ENCODE measurements at regions not wholly inside any gene's neighbourhood (a gene's known extent, or its start where the extent isn't known, plus 50 kb on each side); places are given as distances from the start of the nearest gene placed in this dataset.
A peak's percentile ranks its signal among the peaks of the same experiment; 100 is the strongest.

DNA sequence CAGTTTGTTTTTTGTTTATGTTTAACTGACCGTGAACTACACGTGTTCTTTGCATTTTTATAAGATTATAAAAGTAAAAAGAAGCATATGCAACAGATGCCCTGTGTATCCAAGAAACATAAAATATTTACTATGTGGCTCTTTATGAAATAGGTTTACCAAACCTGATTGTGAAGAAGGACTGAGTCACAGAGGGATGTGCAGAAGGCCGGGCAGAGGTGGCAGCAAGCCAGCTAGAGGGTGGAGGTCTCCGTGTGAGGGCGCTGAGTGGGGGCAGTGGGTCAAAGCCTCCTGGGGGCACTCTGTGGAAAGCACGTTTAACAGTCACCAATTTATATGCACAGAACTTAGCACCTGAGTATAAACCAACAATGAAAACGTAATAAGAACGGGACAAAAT, 97.2 kb downstream of the TMEM18 start:
- intact Hi-C loops (cut with DNase I) = no loop called here
- H3K9ac ChIP-seq (ENCODE audit: low read length in 3 of 3) = no peak overlapping the region
- H3K27me3 ChIP-seq (ENCODE audit: control insufficient read depth, insufficient read depth, low read length) = no peaks in the 10 kb centered on the region
- H3K9me3 ChIP-seq (ENCODE audit: control insufficient read depth in 2 of 3, insufficient read depth in 1 of 3, low read length in 3 of 3) = peaks cover 0 to 18% (median 3%) of the 10 kb centered on the region in 3 donors
- H3K4me1 ChIP-seq (ENCODE audit: control insufficient read depth in 2 of 3, insufficient read depth in 2 of 3, low read depth in 1 of 3, low read length in 3 of 3) = no peaks in the 10 kb centered on the region
- FAIRE-seq (no peak), DNase-seq (peak in 1 of 5 donors; percentile 69)
- H3K27ac ChIP-seq (ENCODE audit: low read depth in 2 of 2, low read length in 2 of 2) = no peak overlapping the region
- H3K4me3 ChIP-seq (ENCODE audit: low read length in 3 of 3) = no peak overlapping the region
- H3K36me3 ChIP-seq (ENCODE audit: control insufficient read depth in 2 of 3, insufficient read depth in 3 of 3, low read length in 3 of 3) = no peaks in the 10 kb centered on the region
- TF ChIP-seq, protein P1, sequence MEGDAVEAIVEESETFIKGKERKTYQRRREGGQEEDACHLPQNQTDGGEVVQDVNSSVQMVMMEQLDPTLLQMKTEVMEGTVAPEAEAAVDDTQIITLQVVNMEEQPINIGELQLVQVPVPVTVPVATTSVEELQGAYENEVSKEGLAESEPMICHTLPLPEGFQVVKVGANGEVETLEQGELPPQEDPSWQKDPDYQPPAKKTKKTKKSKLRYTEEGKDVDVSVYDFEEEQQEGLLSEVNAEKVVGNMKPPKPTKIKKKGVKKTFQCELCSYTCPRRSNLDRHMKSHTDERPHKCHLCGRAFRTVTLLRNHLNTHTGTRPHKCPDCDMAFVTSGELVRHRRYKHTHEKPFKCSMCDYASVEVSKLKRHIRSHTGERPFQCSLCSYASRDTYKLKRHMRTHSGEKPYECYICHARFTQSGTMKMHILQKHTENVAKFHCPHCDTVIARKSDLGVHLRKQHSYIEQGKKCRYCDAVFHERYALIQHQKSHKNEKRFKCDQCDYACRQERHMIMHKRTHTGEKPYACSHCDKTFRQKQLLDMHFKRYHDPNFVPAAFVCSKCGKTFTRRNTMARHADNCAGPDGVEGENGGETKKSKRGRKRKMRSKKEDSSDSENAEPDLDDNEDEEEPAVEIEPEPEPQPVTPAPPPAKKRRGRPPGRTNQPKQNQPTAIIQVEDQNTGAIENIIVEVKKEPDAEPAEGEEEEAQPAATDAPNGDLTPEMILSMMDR (IDR thresholded peaks at IDR 0.05; ENCODE audit: borderline replicate concordance, extremely low read depth, insufficient read depth) = no peak

DNA sequence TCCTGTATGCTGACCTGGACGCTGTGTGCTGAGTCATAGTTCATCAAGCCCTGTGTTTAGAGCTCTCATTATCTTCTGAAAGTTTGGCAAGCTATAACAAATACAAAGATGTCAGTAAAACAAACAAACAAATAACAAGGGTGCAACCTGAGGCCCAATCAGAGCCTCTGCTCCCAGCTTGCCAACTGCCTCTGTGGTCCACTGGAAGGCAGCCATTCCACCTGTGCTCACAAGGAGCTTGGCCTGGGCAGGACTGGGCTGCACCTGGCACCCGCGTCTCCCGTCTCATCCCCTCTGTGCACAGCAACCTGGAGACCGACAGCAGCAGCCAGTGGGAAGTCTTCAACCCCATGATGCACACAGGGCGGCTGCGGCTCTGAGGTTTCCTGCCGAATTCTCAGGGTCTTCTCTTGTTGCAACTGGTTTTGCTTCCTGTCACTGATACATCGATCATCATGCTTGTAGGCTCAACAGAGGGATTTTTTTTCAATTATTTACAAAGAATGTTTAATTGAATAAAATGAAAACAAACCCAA, 97.8 kb downstream of the TMEM18 start:
- FAIRE-seq = no peak
- H3K27ac ChIP-seq (ENCODE audit: low read depth in 2 of 2, low read length in 2 of 2) = no peak overlapping the region
- H3K27me3 ChIP-seq (ENCODE audit: control insufficient read depth, insufficient read depth, low read length) = no peaks in the 10 kb centered on the region
- H3K9ac ChIP-seq (ENCODE audit: low read length in 3 of 3) = no peak overlapping the region
- no peaks in the 10 kb centered on the region for H3K4me1 ChIP-seq (ENCODE audit: control insufficient read depth in 2 of 3, insufficient read depth in 2 of 3, low read depth in 1 of 3, low read length in 3 of 3)
- TF ChIP-seq, protein P1 (IDR thresholded peaks at IDR 0.05; ENCODE audit: borderline replicate concordance, extremely low read depth, insufficient read depth) = no peak
- H3K36me3 ChIP-seq (ENCODE audit: control insufficient read depth in 2 of 3, insufficient read depth in 3 of 3, low read length in 3 of 3) = no peaks in the 10 kb centered on the region
- intact Hi-C loops (cut with DNase I) = no loop called here
- H3K9me3 ChIP-seq (ENCODE audit: control insufficient read depth in 2 of 3, insufficient read depth in 1 of 3, low read length in 3 of 3) = peaks cover 0 to 18% (median 3%) of the 10 kb centered on the region in 3 donors
- DNase-seq = no peak
- no peak overlapping the region for H3K4me3 ChIP-seq (ENCODE audit: low read length in 3 of 3)

DNA sequence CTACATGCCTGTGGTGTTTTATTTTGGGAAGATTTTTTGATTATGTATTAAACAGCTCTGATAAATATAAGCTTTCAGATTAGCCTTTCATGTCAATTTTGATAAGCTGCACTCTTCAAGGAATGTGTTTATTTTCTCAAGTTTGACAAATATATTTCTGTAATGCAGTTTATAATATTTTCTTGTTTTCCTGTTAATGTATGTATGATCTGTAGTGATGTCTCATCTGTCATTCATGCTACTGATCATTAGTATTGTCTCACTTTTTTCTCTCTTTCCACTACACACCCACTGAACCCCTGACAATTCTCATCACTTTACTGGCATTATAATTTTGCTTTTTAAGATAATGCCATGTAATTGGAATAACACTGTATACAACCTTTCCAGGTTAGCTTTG, 100.9 kb downstream of the TMEM18 start:
- H3K9ac ChIP-seq (ENCODE audit: low read length in 3 of 3) = no peak overlapping the region
- H3K27me3 ChIP-seq (ENCODE audit: control insufficient read depth, insufficient read depth, low read length) = no peaks in the 10 kb centered on the region
- H3K27ac ChIP-seq (ENCODE audit: low read depth in 2 of 2, low read length in 2 of 2) = no peak overlapping the region
- FAIRE-seq = no peak
- no peaks in the 10 kb centered on the region for H3K36me3 ChIP-seq (ENCODE audit: control insufficient read depth in 2 of 3, insufficient read depth in 3 of 3, low read length in 3 of 3)
- peaks cover 0 to 18% (median 4%) of the 10 kb centered on the region in 3 donors for H3K9me3 ChIP-seq (ENCODE audit: control insufficient read depth in 2 of 3, insufficient read depth in 1 of 3, low read length in 3 of 3)
- TF ChIP-seq, protein P1 (IDR thresholded peaks at IDR 0.05; ENCODE audit: borderline replicate concordance, extremely low read depth, insufficient read depth) = no peak
- no peaks in the 10 kb centered on the region for H3K4me1 ChIP-seq (ENCODE audit: control insufficient read depth in 2 of 3, insufficient read depth in 2 of 3, low read depth in 1 of 3, low read length in 3 of 3)
- intact Hi-C loops (cut with DNase I) = no loop called here
- H3K4me3 ChIP-seq (ENCODE audit: low read length in 3 of 3) = no peak overlapping the region
- no peak for DNase-seq

DNA sequence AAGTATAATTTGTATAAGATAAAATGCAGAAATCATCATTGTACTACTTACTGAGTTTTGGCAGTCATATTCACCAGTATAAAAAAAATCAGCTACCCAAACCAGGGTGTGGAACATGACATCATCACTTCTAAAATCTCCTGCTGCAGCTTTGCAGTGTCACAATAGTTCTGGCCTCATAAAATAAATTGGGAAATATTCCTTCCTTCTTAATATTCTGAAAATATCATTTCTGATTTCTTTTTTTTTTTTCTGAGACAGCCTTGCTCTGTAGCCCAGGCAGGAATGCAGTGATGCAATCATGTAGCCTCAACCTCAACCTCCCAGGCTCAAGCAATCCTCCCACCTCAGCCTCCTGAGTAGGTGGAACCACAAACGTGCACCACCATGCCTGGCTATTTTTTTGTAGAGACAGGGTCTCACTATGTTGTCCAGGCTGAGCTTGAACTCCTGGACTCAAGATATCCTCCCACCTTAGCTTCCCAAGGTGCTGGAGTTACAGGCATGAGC, 101.4 kb downstream of the TMEM18 start:
- H3K4me1 ChIP-seq (ENCODE audit: control insufficient read depth in 2 of 3, insufficient read depth in 2 of 3, low read depth in 1 of 3, low read length in 3 of 3) = no peaks in the 10 kb centered on the region
- no peaks in the 10 kb centered on the region for H3K36me3 ChIP-seq (ENCODE audit: control insufficient read depth in 2 of 3, insufficient read depth in 3 of 3, low read length in 3 of 3)
- TF ChIP-seq, protein P1 (IDR thresholded peaks at IDR 0.05; ENCODE audit: borderline replicate concordance, extremely low read depth, insufficient read depth) = no peak
- FAIRE-seq = no peak
- no peak overlapping the region for H3K4me3 ChIP-seq (ENCODE audit: low read length in 3 of 3)
- intact Hi-C loops (cut with DNase I) = no loop called here
- no peak overlapping the region for H3K9ac ChIP-seq (ENCODE audit: low read length in 3 of 3)
- no peak overlapping the region for H3K27ac ChIP-seq (ENCODE audit: low read depth in 2 of 2, low read length in 2 of 2)
- H3K27me3 ChIP-seq (ENCODE audit: control insufficient read depth, insufficient read depth, low read length) = no peaks in the 10 kb centered on the region
- H3K9me3 ChIP-seq (ENCODE audit: control insufficient read depth in 2 of 3, insufficient read depth in 1 of 3, low read length in 3 of 3) = peaks cover 0 to 18% (median 4%) of the 10 kb centered on the region in 3 donors
- no peak for DNase-seq
